Lung (tissue), 11 donors: ENCODE measurements at regions not wholly inside any gene's neighbourhood (a gene's known extent, or its start where the extent isn't known, plus 50 kb on each side); places are given as distances from the start of the nearest gene placed in this dataset.
A peak's percentile ranks its signal among the peaks of the same experiment; 100 is the strongest.

Experiments
- ATAC-seq: fragments of 200-7000 bp; cut with Tn5 transposase; one replicate; pipeline ENCODE4 v1.9.1; 2020; ENCODE audit warnings: moderate number of reproducible peaks; ENCODE audit not compliant: insufficient read depth, low FRiP score
- DNase-seq, 3 donors: peaks; one replicate each; pipeline ENCODE4 v3.0.0-alpha.2; 2013 to 2017
- H3K27ac ChIP-seq, 2 donors: one replicate each; pipeline ENCODE4 v1.5.1; 2013; ENCODE audit warnings: mild to moderate bottlenecking in 2 of 2, moderate library complexity in 2 of 2, control low read depth in 1 of 2, inconsistent platforms in 1 of 2, low read depth in 1 of 2, low read length in 1 of 2
- H3K27me3 ChIP-seq, 3 donors: one replicate each; pipeline ENCODE4 v1.5.1; 2013; ENCODE audit warnings: low read length in 2 of 3; ENCODE audit not compliant: control insufficient read depth in 3 of 3, insufficient read depth in 3 of 3
- H3K36me3 ChIP-seq, 4 donors: one replicate each; pipeline ENCODE4 v1.5.1; 2013; ENCODE audit warnings: low read length in 4 of 4, mild to moderate bottlenecking in 1 of 4, moderate library complexity in 1 of 4; ENCODE audit not compliant: control insufficient read depth in 4 of 4, insufficient read depth in 4 of 4
- H3K4me1 ChIP-seq, 5 donors: one replicate each; pipeline ENCODE4 v1.5.1; 2013; ENCODE audit warnings: low read length in 5 of 5, mild to moderate bottlenecking in 2 of 5, moderate library complexity in 1 of 5; ENCODE audit not compliant: control insufficient read depth in 5 of 5, insufficient read depth in 5 of 5
- H3K4me3 ChIP-seq: one replicate; pipeline ENCODE4 v1.5.1; 2013; ENCODE audit warnings: mild to moderate bottlenecking, control low read depth, moderate library complexity
- H3K9ac ChIP-seq, 2 donors: one replicate each; pipeline ENCODE4 v1.5.1; 2013; ENCODE audit warnings: low read length in 2 of 2, control low read depth in 1 of 2; ENCODE audit not compliant: insufficient read depth in 1 of 2
- H3K9me3 ChIP-seq, 4 donors: one replicate each; pipeline ENCODE4 v1.5.1; 2013; ENCODE audit warnings: low read length in 3 of 4, mild to moderate bottlenecking in 1 of 4, moderate library complexity in 1 of 4; ENCODE audit not compliant: control insufficient read depth in 4 of 4, insufficient read depth in 3 of 4
- CTCF ChIP-seq: IDR thresholded peaks from 2 replicates; pipeline ENCODE4 v1.5.1; 2012; ENCODE audit warnings: mild to moderate bottlenecking; ENCODE audit errors: control extremely low read depth, extremely low read depth
- WGBS, 2 donors: extraction: QIAGEN DNeasy Blood & Tissue Kit; methylation state at CpG; one replicate each; pipeline ENCODE4 v1.1.7; 2013; 5-methylcytosine and 5-hydroxymethylcytosine counted together
- donor health status: control.
- donor health status: control.
- donor health status: Bipolar disorder and iron deficiency.
- donor health status: healthy.
- donor health status: DM: yes; HTN: yes; CAD: no.

- Histone ChIP-seq H3K4me1 (no peaks in the 10 kb centered on the region), H3K36me3 (no peaks in the 10 kb centered on the region), H3K27me3 (no peaks in the 10 kb centered on the region), H3K27ac (no peak overlapping the region), H3K9ac (no peak overlapping the region), H3K9me3 (no peaks in the 10 kb centered on the region), H3K4me3 (no peak overlapping the region)
- DNase-seq (peak in 1 of 3 donors; percentile 20), ATAC-seq (no peak)
- no peak for TF ChIP-seq CTCF
- 76 to 77% methylated on average over 11 of the region's 11 CpGs for WGBS, 2 donors
Measured at GRCh38 chr15:91561371-91562100, 292.0 kb upstream of the SLCO3A1 start.

GRCh38 chr15:91562698-91563097 lies 290.8 kb upstream of the SLCO3A1 start:
- Histone ChIP-seq H3K9ac (no peak overlapping the region), H3K27me3 (no peaks in the 10 kb centered on the region), H3K4me3 (no peak overlapping the region), H3K36me3 (no peaks in the 10 kb centered on the region), H3K27ac (no peak overlapping the region), H3K9me3 (no peaks in the 10 kb centered on the region), H3K4me1 (no peaks in the 10 kb centered on the region)
- DNase-seq (no peak), ATAC-seq (no peak)
- TF ChIP-seq CTCF = no peak
- WGBS, 2 donors = 93 to 94% methylated on average over 2 of the region's 2 CpGs

GRCh38 chr15:91564631-91565030 lies 288.9 kb upstream of the SLCO3A1 start:
- Histone ChIP-seq H3K4me1 (no peaks in the 10 kb centered on the region), H3K4me3 (no peak overlapping the region), H3K36me3 (no peaks in the 10 kb centered on the region), H3K27me3 (no peaks in the 10 kb centered on the region), H3K9me3 (no peaks in the 10 kb centered on the region), H3K27ac (no peak overlapping the region), H3K9ac (no peak overlapping the region)
- DNase-seq (peak in 2 of 3 donors; percentile 24 to 41), ATAC-seq (no peak)
- no peak for TF ChIP-seq CTCF
- WGBS, 2 donors = 58 to 74% methylated on average over 3 of the region's 3 CpGs

GRCh38 chr15:91566141-91566540 lies 287.4 kb upstream of the SLCO3A1 start:
- ATAC-seq (no peak), DNase-seq (no peak)
- TF ChIP-seq CTCF = no peak
- H3K27me3 ChIP-seq = no peaks in the 10 kb centered on the region
- no peak overlapping the region for H3K4me3 ChIP-seq
- no peaks in the 10 kb centered on the region for H3K36me3 ChIP-seq
- H3K9ac ChIP-seq = no peak overlapping the region
- H3K4me1 ChIP-seq = no peaks in the 10 kb centered on the region
- no peaks in the 10 kb centered on the region for H3K9me3 ChIP-seq
- no peak overlapping the region for H3K27ac ChIP-seq
- WGBS, 2 donors = 49 to 57% methylated on average over 4 of the region's 4 CpGs
